ENCODE measurements at regions not wholly inside any gene's neighbourhood (a gene's known extent, or its start where the extent isn't known, plus 50 kb on each side); places are given as distances from the start of the nearest gene placed in this dataset.

DNA sequence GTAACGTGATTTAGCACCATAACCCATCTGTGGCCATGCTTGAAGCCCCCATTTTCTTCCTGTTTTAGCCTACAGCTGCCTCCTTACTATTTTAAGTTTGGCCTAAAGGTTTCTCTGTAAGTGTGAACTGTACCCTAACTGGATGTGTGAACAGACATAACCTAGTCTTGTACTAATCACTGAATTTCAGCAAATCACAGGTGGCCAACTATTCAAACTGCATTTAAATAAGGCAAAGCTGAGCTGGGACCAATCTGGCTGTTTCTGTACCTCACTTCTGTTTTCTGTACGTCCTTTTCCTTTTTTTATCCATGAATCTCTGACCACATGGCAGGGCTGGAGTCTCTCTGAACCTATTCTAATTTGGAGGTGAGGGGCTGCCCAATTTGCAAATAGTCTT, 452.7 kb upstream of the HS6ST1 start:
- no peak for TF ChIP-seq CTCF (IDR thresholded peaks at IDR 0.05)
- no peak for TF ChIP-seq POLR2A (IDR thresholded peaks at IDR 0.05)

Data from lower leg skin (tissue), 3 donors.